ENCODE measurements at regions not wholly inside any gene's neighbourhood (a gene's known extent, or its start where the extent isn't known, plus 50 kb on each side); places are given as distances from the start of the nearest gene placed in this dataset.

DNA sequence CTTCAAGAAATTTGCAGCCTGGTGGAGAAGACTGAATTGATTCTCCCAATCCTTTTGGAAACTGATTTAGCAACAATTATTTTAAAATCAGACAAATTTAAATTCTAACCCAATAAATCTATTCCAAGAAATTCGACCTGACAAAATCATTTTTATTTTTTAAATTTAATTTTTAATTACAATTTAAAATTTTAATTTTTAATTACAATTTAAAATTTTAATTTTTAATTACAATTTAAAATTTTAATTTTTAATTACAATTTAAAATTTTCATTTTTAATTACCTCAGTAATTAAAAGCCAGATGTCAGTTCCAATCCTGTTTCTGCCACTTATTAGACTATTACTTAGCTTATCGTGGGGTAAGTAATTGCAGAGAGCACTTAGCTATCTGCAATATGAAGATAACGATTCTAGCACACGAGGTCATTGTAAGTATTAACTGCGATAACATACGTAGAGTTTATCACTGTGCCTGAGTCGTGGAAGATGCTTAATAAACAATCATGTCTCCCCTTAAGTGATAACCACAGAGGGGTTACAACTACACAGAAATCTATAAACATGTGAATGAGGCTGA is 346.4 kb upstream of the SLC24A2 start:
- TF ChIP-seq EP300 (IDR thresholded peaks at IDR 0.05; ENCODE audit: low read length) (no peak), PPARD (CRISPR knock-in tag; IDR thresholded peaks at IDR 0.05) (no peak), SP1 (CRISPR knock-in tag; IDR thresholded peaks at IDR 0.05) (no peak), RCOR1 (IDR thresholded peaks at IDR 0.05; ENCODE audit: borderline replicate concordance in 1 of 2, low read depth in 2 of 2, low read length in 2 of 2) (no peak), ETV6 (IDR thresholded peaks at IDR 0.05; ENCODE audit: borderline replicate concordance in 1 of 2, low read depth in 2 of 2, low read length in 1 of 2) (no peak), ETV6 (CRISPR knock-in tag; IDR thresholded peaks at IDR 0.05; ENCODE audit: borderline replicate concordance) (no peak), GABPB1 (CRISPR knock-in tag; IDR thresholded peaks at IDR 0.05) (no peak), ZNF583 (CRISPR knock-in tag; IDR thresholded peaks at IDR 0.05) (no peak), RBBP5 (IDR thresholded peaks at IDR 0.05; ENCODE audit: borderline replicate concordance, insufficient read depth, low read length, poor library complexity, severe bottlenecking) (no peak)
